Renal cortex interstitium (tissue), 11 donors: ENCODE measurements at regions not wholly inside any gene's neighbourhood (a gene's known extent, or its start where the extent isn't known, plus 50 kb on each side); places are given as distances from the start of the nearest gene placed in this dataset.

ENCODE experiments used
- DNase-seq, 11 donors: peaks; one replicate each; pipeline ENCODE4 v3.0.0-alpha.2; 2013; ENCODE audit warnings: low read depth in 9 of 11, low spot score in 4 of 11; ENCODE audit errors: extremely low read depth in 1 of 11

DNA sequence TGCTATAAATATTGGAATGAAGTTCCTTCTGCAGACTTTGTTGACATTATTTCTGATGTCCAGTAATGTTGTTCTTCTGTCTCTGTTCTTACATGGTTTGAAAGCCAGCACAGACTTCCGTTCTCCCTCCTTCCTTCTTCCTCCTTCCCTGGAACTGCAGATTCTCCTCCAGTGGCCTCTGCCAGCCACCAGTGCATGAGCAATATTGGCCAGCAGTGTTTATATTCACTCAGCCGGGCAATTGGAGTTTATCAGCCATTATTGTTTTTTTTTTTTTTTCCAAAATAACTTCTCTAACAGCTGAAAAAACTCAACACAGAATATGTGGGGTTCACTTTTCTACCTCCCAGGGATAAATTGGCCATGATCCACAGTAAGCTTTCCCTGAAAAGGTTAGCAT lies 86.8 kb downstream of the ADCYAP1 start:
- DNase-seq: no peak

DNA sequence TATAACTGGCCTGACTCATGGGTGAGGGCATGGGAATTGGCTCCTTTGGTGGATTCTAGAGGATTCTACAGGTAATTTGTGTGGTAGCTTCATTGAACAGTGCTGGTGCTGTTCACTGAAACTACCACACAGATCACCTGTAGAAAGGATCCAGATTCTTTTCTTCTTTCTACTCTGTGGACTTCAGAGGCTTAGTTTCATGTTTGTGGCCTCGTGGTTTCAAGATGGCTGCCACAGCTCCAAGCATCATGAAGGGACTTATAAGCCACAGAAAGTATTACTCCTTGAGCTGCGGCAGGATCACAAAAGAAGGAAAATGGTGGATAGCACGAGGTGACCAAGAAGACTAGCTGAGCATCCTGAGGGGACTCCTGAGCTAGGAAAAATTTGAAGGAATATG lies 88.9 kb downstream of the ADCYAP1 start:
- no peak for DNase-seq

DNA sequence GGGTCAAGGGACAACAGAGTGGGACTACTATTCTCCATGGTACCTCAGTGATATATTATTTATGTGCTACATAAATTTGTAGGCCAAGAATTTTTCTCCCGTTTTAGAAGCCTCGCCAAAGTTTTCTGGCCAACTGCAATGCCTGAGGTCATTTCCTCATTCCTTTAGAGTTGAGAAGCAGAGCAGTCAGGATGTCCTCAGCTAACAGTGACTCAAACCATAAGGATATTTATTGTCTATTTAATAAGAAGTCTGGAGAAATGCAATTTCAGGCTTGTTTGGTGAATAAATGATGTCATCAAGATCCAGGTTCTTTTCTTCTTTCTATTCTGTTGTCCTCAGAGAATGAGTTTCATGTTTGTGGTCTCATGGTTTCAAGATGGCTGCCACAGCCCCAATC lies 91.0 kb downstream of the ADCYAP1 start:
- DNase-seq: peak in 2 of 11 donors; percentile 37 to 43

- no peak for DNase-seq
These were observed 92.8 kb downstream of the ADCYAP1 start for GRCh38 chr18:997499-997898.

DNA sequence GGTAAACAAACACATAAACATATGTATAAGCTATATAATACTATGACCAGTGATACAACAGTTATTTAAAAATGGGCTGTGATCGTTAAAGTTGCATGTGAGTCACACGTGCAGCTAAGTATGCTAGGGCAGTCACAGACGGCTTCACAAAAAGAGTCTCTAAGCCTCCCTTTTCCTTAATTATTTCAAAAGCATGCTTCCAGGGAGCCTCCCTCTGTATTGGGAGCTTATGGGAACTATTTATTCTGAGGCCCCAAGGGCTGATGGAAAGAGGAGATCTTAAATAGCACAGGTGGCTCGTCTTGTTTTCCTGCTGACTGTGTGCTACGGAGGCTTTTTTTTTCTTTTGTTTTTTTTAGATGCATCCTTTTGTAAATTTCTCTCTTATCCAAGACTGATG lies 94.3 kb downstream of the ADCYAP1 start:
- no peak for DNase-seq

DNA sequence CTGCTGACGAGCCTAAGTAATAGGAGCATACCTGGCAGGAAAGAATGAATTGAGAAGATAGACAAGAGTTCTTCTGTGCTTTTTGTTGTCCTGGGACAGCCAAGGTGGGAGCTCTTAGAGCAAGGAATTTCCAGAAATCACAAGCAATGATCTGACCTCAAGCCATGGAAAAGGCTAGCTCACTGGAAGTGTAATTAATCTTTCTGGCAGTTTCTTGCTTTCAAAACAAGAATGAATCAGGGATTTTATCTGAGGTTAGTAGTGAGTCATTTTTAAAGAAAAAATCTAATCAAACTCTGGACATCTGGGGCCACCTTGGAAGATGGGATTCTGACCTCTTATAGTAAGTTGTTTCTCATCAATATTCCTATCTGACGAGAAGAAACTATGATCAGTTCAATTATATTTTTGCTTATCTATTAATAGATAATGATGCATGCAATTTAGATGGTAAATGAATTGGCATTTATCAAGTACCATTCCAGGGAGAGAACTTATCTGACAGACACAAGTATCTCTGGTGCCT lies 98.0 kb downstream of the ADCYAP1 start:
- DNase-seq: no peak

DNA sequence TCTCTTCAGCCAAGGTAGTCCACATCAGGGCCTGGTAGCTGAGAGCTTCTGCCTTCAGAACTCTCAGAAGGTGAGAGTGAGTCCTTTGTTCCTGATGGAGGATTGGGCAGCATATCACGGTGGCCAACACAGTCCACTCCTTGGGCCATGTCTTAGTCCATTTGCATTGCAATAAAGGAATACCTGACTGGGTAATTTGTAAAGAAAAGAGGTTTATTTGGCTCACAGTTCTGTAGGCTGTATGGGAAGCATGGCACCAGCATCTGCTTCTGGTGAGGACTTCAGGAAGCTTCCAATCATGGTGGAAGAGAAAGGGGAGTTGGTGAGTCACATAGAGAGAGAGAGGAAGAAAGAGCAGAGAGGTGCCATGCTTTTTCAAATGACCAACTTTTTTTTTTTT lies 98.8 kb downstream of the ADCYAP1 start:
- no peak for DNase-seq

DNA sequence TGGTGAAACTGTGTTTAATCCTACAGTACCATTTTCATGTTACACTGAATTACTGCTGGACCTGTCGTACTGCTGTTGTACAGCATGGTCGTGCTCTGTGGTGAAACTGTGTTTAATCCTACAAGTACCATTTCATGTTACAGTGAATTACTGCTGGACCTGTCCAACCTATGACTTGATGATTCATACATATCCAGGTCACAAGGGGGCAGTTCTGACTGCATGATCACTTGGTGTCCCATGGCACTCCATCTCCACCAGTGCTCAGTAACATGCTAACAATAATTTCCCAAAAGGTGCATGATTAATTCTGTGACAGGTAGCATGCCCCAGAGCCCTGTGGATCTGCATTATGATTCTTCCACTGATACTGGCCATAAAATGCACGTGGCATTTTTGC lies 101.6 kb downstream of the ADCYAP1 start:
- no peak for DNase-seq

DNA sequence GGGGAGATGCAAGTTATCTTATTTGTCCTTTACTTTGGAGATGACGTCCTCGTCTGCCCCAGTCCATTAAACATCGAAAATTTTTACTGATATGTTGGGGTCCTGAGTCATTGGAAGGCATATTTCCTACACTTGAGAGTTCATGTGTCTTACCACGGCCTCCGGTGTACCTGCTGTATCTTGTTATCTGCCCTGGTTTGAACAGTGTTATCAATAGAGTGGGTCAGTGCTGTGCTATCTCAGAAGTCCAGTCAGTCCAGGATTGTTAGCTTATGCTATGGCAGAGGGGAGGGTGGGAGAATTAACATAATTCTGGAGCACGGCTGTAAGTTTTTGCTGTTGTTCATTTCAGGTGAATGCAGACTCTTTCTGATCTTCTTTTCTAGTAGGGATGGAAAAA lies 102.3 kb downstream of the ADCYAP1 start:
- DNase-seq: no peak

GRCh38 chr18:1011349-1011748 lies 106.7 kb downstream of the ADCYAP1 start:
- DNase-seq: no peak

- DNase-seq: no peak
These were observed 108.1 kb downstream of the ADCYAP1 start for GRCh38 chr18:1012775-1013174.

DNA sequence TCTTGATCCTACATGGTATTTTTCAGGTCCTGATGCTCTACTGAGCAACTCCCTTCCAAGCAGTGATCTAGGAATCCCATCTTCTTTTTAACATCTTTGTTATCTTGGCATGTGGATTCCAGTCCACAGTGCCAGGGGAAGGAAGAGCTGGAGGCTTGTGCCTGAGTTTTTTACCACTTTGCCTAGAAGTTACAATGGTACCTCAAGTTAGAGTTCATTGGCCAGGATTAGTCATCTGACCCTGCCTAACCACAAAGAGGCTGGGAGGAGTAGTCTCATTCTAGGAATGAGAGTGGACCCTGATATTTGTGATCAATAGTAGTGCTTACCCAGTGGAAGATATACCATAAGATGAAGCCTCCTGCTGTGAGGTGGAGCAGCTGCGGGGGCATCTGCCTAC lies 109.3 kb downstream of the ADCYAP1 start:
- no peak for DNase-seq

GRCh38 chr18:1014509-1014908 lies 109.8 kb downstream of the ADCYAP1 start:
- DNase-seq: peak in 3 of 11 donors; percentile 26 to 39 (median 34)

DNA sequence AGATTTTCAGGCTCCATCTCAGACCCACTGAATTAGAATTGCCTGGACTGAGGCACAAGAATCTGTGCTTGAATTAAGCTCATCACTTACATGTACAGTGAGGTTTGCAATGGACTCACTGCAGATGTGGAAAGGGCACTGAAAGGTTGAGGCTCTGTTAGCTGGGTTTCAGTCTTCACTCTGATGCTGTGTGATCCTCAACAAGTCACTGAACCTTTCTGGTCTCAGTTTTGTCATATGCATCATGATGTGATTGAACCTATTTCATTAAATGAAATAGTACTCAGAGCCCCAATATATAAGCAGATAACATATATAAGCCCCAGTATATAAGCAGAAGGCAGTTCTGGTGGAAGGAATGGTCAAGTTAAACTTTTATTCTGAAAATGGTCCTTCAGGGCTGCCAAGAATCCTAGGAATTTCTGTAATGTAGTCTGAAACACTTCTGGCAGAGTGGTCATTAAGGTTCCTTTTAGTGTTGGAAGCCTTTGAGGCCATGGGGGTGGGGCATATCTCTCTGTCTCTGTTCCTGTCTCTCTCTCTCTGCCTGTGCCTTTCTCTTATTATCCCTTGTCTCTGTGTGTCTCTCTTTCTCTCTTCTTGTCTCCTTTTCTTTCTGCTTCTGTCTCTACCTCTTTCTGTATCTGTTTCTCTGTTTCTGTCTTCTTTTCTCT lies 110.4 kb downstream of the ADCYAP1 start:
- peak in 5 of 11 donors; percentile 29 to 66 (median 48) for DNase-seq

DNA sequence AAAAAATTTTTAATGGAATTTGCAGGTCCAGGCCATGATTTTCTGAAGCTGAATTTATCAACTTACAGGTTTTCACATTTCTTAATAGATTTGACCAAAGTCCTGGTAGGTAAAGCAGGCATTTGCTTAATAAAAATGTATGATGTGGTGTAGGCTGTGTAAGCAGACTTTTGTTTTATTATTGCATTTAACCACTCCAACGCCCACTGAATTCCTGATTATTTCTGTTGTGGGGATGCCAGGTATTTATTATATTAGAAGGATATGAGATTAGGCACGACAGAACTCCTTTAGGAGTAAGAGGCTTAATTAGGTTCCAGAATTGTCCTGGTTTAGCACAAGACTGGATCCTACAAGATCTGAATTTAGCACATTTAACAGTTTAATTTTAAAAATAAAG lies 111.1 kb downstream of the ADCYAP1 start:
- no peak for DNase-seq

- DNase-seq: no peak
These were observed 112.8 kb downstream of the ADCYAP1 start for GRCh38 chr18:1017227-1018058.

DNA sequence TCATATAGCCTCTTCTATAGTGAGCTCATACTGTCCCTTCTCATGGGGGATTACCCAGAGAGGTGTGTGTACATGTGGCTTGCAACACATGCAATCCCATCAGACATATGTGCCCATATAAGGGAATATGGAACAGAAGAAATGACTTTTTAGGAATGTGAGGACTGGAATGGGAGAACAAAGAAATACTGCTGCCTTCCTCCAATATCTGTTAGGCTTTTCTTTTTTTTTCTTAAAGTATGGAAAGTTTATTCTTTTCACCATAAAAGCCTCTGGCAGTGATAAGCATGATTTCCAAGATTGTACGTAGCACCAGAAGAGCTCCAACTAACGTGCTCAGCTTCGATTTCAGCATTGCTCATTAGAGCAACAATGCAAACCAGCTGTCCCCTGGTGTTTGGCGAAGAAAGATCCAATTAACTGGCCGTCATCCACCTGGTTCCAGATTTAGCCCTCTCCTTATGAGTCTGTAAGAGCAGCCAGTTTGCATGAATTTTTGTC lies 113.6 kb downstream of the ADCYAP1 start:
- no peak for DNase-seq

- DNase-seq: no peak
These were observed 114.5 kb downstream of the ADCYAP1 start for GRCh38 chr18:1019191-1019590.

DNA sequence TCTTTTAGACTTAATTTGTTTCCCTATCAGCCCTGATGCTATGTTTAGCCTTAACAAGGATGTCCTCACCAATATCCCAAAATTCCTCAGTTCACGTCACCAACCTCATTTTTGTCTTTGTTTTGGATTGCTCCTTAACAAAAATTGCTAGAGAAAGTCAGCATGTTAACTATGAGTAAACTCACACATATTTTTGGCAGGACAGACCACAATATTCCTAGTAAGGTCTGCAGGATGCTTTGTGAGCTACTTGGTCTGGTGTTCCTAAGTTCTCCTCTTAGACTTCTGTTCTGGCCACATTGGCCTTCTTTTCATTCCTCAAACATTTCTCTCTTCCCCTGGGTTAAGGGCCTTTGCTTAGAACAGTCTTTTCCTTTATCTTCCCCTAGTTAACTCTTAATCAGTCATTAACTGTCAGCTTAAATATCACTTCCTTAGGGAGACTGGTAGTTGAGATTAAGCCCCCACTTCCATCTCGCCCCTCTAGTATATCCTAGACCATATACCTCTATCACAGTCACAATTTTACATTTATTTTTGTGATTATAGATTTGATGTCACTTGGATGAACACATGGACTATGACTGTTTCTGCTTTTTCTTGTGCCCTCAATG lies 116.2 kb downstream of the ADCYAP1 start:
- no peak for DNase-seq

DNA sequence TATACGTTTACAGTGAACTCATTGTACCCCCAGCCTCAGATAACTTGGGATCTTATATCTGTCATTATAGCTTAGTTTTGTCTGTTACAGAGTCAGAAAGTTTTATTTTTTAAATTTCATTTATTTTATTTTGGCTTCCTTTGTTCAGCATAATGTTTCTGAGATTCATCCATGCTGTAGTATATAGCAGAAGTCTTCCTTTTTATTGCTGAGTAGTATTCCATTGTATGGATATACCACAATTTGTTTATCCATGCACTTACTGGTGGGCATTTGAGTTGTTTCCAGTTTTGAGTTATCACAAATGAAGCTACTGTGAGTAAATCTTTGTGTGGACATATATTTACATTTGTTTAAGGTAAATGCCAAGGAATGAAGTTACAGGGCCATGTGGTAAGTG lies 122.3 kb downstream of the ADCYAP1 start:
- DNase-seq: no peak
